Kidney (tissue), 13 donors: ENCODE measurements at regions not wholly inside any gene's neighbourhood (a gene's known extent, or its start where the extent isn't known, plus 50 kb on each side); places are given as distances from the start of the nearest gene placed in this dataset.
"Not testable (repeated sequence)": the region's sequence is repeated elsewhere in the genome, so short reads cannot be mapped to it uniquely, and the experiment has no call there.

ENCODE experiments used
- DNase-seq, 5 donors: peaks; one replicate each; pipeline ENCODE4 v3.0.0-alpha.2; 2013 to 2020
- FAIRE-seq: peaks from 2 replicates; lab custom pipeline; 2012; peaks lifted over from hg19 to GRCh38; lab: Jason Lieb, UNC
- H3K27ac ChIP-seq, 2 donors: one replicate each; pipeline ENCODE4 v1.7.0; 2013; ENCODE audit warnings: low read depth in 2 of 2, low read length in 2 of 2, inconsistent platforms in 1 of 2
- H3K27me3 ChIP-seq: one replicate; pipeline ENCODE4 v1.7.1; 2013; ENCODE audit warnings: low read length, inconsistent platforms; ENCODE audit not compliant: control insufficient read depth, insufficient read depth
- H3K36me3 ChIP-seq, 3 donors: one replicate each; pipeline versions ENCODE4 v1.7.0 to v1.7.1; 2013; ENCODE audit warnings: low read length in 3 of 3, control low read depth in 1 of 3, inconsistent platforms in 1 of 3; ENCODE audit not compliant: insufficient read depth in 3 of 3, control insufficient read depth in 2 of 3
- H3K4me1 ChIP-seq, 3 donors: one replicate each; pipeline versions ENCODE4 v1.7.0 to v1.7.1; 2013; ENCODE audit warnings: low read length in 3 of 3, inconsistent platforms in 1 of 3, low read depth in 1 of 3; ENCODE audit not compliant: control insufficient read depth in 2 of 3, insufficient read depth in 2 of 3
- H3K4me3 ChIP-seq, 3 donors: one replicate each; pipeline versions ENCODE4 v1.7.0 to v1.8.1; 2013; ENCODE audit warnings: low read length in 3 of 3, control low read depth in 1 of 3, inconsistent platforms in 1 of 3
- H3K9ac ChIP-seq, 3 donors: one replicate each; pipeline versions ENCODE4 v1.7.0 to v1.7.1; 2013; ENCODE audit warnings: low read length in 3 of 3, control low read depth in 1 of 3, inconsistent platforms in 1 of 3
- H3K9me3 ChIP-seq, 3 donors: one replicate each; pipeline versions ENCODE4 v1.7.0 to v1.7.1; 2013; ENCODE audit warnings: low read length in 3 of 3, control low read depth in 1 of 3, inconsistent platforms in 1 of 3; ENCODE audit not compliant: control insufficient read depth in 2 of 3, insufficient read depth in 1 of 3
- intact Hi-C: fragments of 100-400 bp; cut with DNase I; formaldehyde crosslinking; loops from one replicate; pipeline ENCODE4 v1.11.1; 2022
- TF ChIP-seq, protein P1 (sequence below): IDR thresholded peaks from 3 replicates; pipeline ENCODE4 v1.5.1; 2012; ENCODE audit warnings: mild to moderate bottlenecking, moderate library complexity, borderline replicate concordance; ENCODE audit not compliant: insufficient read depth; ENCODE audit errors: extremely low read depth
- donor health status: control.
- donor health status: control.
- donor health status: control.
- donor health status: control.
- donor health status: control.
- donor health status: DM: yes; HTN: yes; CAD: no.
- donor health status: Normal renal cell carcinoma (clear cell type).

GRCh38 chr18:5830902-5831301 is 64.4 kb downstream of the TMEM200C start:
- H3K27ac ChIP-seq, DNase-seq, H3K36me3 ChIP-seq, intact Hi-C loops, H3K4me3 ChIP-seq, H3K4me1 ChIP-seq, FAIRE-seq, H3K27me3 ChIP-seq, H3K9me3 ChIP-seq, H3K9ac ChIP-seq: not testable (repeated sequence)

DNA sequence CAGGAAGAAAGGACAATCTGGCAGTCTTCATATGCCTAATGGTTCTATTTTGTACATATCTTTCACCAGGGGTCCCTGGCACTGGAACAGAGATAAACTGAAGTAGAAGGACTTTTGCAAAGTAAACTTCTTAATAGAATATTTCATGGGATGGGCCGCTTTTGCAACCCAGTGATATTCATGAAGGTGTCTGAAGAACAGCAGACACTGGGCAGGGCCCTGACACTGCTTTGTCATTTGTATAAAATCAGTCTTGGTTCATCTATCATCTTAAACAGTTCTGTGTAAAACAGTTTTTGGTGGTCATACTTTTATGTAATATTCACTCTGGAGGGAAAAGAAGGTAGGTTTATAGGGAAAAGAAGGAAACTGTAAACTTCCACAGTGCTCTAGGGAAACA is 66.4 kb downstream of the TMEM200C start:
- no peaks in the 10 kb centered on the region for H3K27me3 ChIP-seq
- intact Hi-C loops: no loop called here
- no peak overlapping the region for H3K9ac ChIP-seq
- H3K27ac ChIP-seq: no peak overlapping the region
- no peak overlapping the region for H3K4me3 ChIP-seq
- no peaks in the 10 kb centered on the region for H3K4me1 ChIP-seq
- TF ChIP-seq, protein P1, sequence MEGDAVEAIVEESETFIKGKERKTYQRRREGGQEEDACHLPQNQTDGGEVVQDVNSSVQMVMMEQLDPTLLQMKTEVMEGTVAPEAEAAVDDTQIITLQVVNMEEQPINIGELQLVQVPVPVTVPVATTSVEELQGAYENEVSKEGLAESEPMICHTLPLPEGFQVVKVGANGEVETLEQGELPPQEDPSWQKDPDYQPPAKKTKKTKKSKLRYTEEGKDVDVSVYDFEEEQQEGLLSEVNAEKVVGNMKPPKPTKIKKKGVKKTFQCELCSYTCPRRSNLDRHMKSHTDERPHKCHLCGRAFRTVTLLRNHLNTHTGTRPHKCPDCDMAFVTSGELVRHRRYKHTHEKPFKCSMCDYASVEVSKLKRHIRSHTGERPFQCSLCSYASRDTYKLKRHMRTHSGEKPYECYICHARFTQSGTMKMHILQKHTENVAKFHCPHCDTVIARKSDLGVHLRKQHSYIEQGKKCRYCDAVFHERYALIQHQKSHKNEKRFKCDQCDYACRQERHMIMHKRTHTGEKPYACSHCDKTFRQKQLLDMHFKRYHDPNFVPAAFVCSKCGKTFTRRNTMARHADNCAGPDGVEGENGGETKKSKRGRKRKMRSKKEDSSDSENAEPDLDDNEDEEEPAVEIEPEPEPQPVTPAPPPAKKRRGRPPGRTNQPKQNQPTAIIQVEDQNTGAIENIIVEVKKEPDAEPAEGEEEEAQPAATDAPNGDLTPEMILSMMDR: no peak
- DNase-seq (no peak), FAIRE-seq (no peak)
- H3K9me3 ChIP-seq: no peaks in the 10 kb centered on the region
- H3K36me3 ChIP-seq: no peaks in the 10 kb centered on the region

DNA sequence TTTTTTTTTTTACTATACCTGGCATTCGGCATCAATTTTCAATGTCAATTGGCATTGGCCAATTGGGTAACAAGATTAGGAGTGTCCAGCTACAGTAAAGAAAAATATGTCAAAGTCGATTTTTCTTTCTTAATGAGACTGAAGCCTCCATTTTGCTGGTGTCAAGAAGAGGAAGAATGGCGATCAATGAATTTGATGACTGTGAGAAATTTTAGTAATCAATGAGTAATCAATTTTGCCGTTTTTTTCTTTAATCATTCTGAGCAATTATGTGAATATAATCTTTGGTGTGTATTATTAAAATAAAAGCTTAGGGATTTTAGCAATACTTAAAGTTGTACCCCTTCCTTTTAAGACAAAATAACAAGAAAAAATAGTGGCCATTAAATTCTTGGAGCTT is 69.7 kb downstream of the TMEM200C start:
- Histone ChIP-seq H3K9ac (no peak overlapping the region), H3K9me3 (no peaks in the 10 kb centered on the region), H3K36me3 (no peaks in the 10 kb centered on the region), H3K4me1 (no peaks in the 10 kb centered on the region), H3K27ac (no peak overlapping the region), H3K4me3 (no peak overlapping the region), H3K27me3 (no peaks in the 10 kb centered on the region)
- TF ChIP-seq, protein P1: no peak
- intact Hi-C loops: no loop called here
- FAIRE-seq (no peak), DNase-seq (no peak)

GRCh38 chr18:5824370-5824984 is 70.8 kb downstream of the TMEM200C start:
- no peaks in the 10 kb centered on the region for H3K4me1 ChIP-seq
- no peaks in the 10 kb centered on the region for H3K9me3 ChIP-seq
- FAIRE-seq: no peak
- intact Hi-C loops: no loop called here
- H3K4me3 ChIP-seq: no peak overlapping the region
- no peak overlapping the region for H3K27ac ChIP-seq
- H3K36me3 ChIP-seq: no peaks in the 10 kb centered on the region
- DNase-seq: no peak
- TF ChIP-seq, protein P1: no peak
- H3K9ac ChIP-seq: no peak overlapping the region
- no peaks in the 10 kb centered on the region for H3K27me3 ChIP-seq
